Right cardiac atrium (tissue), 5 donors: ENCODE measurements at regions not wholly inside any gene's neighbourhood (a gene's known extent, or its start where the extent isn't known, plus 50 kb on each side); places are given as distances from the start of the nearest gene placed in this dataset.

ENCODE experiments used
- ATAC-seq, 2 donors: fragments of 200-7000 bp; cut with Tn5 transposase; one replicate each; pipeline versions ENCODE4 v1.8.0 to v1.9.1; 2020; ENCODE audit warnings: moderate library complexity in 2 of 2, mild to moderate bottlenecking in 1 of 2
- DNase-seq, 3 donors: peaks; one replicate each; pipeline ENCODE4 v3.0.0-alpha.2; 2020
- H3K27ac ChIP-seq: one replicate; pipeline ENCODE4 v1.5.1; 2013; ENCODE audit warnings: mild to moderate bottlenecking, low read length, control low read depth, moderate library complexity
- H3K27me3 ChIP-seq: one replicate; pipeline ENCODE4 v1.6.1; 2013; ENCODE audit not compliant: control insufficient read depth, insufficient read depth
- H3K4me1 ChIP-seq: one replicate; pipeline ENCODE4 v1.6.1; 2013; ENCODE audit warnings: low read length; ENCODE audit not compliant: control insufficient read depth, insufficient read depth
- H3K4me3 ChIP-seq: one replicate; pipeline ENCODE4 v1.5.1; 2013; ENCODE audit warnings: low read length, control low read depth
- H3K9me3 ChIP-seq: one replicate; pipeline ENCODE4 v1.6.1; 2013; ENCODE audit warnings: low read length; ENCODE audit not compliant: control insufficient read depth
- WGBS: extraction: QIAGEN DNeasy Blood & Tissue Kit; methylation state at CpG from one replicate; pipeline ENCODE4 v1.1.7; 2013; 5-methylcytosine and 5-hydroxymethylcytosine counted together
- intact Hi-C, 4 donors: fragments of 100-400 bp; cut with DNase I; formaldehyde crosslinking; loops; one replicate each; pipeline versions ENCODE4 v1.11.0 to v1.14.0; 2022 to 2023
- donor health status: healthy with polysubstance abuse.
- donor health status: DM: no; HTN: yes; CAD: no.
- donor health status: DM: no; HTN: no; CAD: no.
- donor health status: DM: no; HTN: yes; CAD: no; lungs with severe emphysema.
- donor health status: DM: yes; HTN: yes; CAD: no.

DNA sequence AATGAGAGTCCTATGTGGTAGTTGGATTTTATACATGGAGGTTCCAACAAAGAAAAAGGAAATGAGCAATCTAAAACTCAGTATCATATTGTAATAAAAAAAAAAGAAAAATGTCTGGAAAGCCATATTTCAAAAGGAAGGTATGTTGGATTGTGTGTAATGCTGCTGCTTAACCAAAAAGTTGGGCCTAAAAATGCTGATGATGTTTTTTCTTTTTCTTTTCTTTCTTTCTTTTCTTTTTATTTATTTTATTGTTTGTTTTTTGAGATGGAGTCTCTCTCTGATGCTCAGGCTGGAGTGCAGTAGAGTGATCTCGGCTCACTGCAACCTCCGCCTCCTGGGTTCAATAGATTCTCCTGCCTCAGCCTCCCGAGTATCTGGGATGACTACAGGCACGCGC, 1424.0 kb upstream of the CDH6 start:
- intact Hi-C loops = no loop called here
- Histone ChIP-seq H3K27ac (no peak overlapping the region), H3K4me1 (no peaks in the 10 kb centered on the region), H3K9me3 (no peaks in the 10 kb centered on the region), H3K27me3 (no peaks in the 10 kb centered on the region), H3K4me3 (no peak overlapping the region)
- ATAC-seq (no peak), DNase-seq (no peak)
- 90% methylated on average over 5 of the region's 5 CpGs for WGBS

DNA sequence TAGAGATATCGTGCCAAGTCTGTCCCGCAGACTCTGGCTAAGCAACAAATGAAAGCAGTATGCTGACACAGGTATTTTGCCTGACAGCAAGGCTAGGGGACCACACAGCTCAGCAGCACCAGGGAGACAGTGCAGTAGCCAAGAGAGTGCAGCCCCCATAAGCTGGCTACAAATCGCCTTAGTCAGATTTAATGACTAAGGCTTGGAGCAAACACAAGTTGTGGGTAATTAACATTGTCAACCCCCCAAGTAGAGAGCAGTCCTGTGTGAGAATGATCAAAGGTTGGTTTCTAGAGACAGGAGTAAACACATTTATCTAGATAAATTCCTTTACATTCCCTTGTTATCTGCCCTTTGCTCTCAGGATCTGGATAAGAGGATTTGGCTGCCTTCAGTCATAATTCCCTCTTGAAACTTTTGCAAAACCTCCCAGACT, 1434.5 kb upstream of the CDH6 start:
- H3K27ac ChIP-seq = no peak overlapping the region
- no peak overlapping the region for H3K4me3 ChIP-seq
- ATAC-seq (no peak), DNase-seq (no peak)
- no peaks in the 10 kb centered on the region for H3K9me3 ChIP-seq
- H3K27me3 ChIP-seq = no peaks in the 10 kb centered on the region
- WGBS = 39% methylated on average over 3 of the region's 3 CpGs
- intact Hi-C loops = no loop called here
- no peaks in the 10 kb centered on the region for H3K4me1 ChIP-seq

DNA sequence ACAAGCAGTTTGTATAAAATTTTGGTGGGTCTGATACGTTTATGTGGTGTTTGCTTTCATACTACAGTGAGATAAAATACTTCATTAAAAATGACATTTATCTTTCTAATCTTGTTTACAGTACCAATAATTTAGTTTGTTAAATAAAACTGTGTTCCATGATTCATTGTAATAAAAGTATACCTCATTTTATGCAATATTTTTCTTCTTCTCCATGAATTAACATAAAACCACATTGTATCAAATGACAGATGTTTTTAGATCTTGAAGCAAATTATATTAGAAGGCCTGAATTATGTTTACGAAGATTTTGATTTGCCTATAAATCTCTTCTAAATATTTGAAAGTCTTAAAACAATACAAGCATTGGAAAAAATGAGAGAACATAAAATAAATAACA, 1443.0 kb upstream of the CDH6 start:
- Histone ChIP-seq H3K27ac (no peak overlapping the region), H3K9me3 (no peaks in the 10 kb centered on the region), H3K4me1 (no peaks in the 10 kb centered on the region), H3K4me3 (no peak overlapping the region), H3K27me3 (no peaks in the 10 kb centered on the region)
- no peak for ATAC-seq
- intact Hi-C loops = no loop called here
- WGBS = 69% methylated on average over 2 of the region's 2 CpGs
- DNase-seq = no peak

DNA sequence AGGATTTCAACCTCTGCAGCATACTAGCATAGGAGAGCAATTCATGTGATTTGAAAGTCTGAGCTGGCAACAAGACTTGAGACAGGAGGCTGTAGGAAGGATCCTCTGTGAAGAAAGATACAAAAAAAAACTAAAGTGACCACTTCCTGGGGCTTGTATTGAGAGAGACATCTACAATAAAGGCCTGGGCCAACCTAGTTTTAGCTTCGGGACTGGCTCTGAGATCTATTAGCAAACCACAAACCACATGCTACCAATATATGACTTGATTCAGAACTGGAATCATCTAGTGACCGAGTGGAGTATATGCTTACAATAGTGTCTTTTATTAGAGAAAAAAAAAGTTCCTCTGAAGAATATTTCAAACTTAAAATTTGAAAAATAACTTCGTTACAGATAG, 1448.9 kb upstream of the CDH6 start:
- Histone ChIP-seq H3K9me3 (no peaks in the 10 kb centered on the region), H3K4me1 (no peaks in the 10 kb centered on the region), H3K4me3 (no peak overlapping the region), H3K27ac (no peak overlapping the region), H3K27me3 (no peaks in the 10 kb centered on the region)
- intact Hi-C loops = no loop called here
- DNase-seq (no peak), ATAC-seq (no peak)
- 69% methylated on average over 3 of the region's 3 CpGs for WGBS

DNA sequence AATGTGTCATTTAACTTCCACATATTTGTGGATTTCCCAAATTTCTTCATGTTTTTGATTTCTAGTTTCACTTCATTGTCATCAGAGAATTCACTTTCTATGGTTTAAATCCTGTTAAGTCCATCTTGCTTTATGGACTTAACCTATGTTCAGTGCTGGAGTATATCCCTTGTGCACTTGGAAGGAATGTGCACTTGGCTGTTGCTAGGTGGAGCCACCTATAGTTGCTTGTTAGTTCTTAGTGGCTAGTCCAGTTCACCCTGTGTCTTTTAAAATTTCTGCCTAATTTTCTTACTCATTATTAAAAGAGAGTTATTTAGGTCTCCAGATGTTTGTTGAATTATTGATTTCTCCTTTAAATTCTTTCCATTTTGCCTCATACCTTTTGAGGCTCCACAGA, 1472.5 kb upstream of the CDH6 start:
- no peak overlapping the region for H3K4me3 ChIP-seq
- ATAC-seq (no peak), DNase-seq (no peak)
- intact Hi-C loops = no loop called here
- peaks cover 2% of the 10 kb centered on the region for H3K9me3 ChIP-seq
- H3K27me3 ChIP-seq = no peaks in the 10 kb centered on the region
- H3K4me1 ChIP-seq = no peaks in the 10 kb centered on the region
- no peak overlapping the region for H3K27ac ChIP-seq

DNA sequence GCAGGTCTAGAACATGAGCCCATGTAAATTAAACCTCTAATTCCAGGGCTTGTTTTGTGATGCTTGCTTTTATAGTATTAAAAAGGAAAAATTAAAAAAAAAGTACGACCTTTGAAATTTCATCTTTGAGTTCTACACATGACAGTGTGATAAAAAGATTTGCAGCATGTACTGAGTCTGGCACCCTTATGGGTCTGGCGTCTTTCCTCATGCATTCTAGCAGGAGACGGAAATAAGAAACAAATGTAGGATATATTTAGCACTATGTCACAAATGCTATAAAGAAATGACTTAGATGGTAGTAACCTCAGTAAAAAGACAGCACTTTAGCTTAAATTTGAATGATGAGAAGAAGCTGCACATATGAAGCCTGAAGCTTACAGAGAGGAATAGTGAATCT, 1474.3 kb upstream of the CDH6 start:
- ATAC-seq (no peak), DNase-seq (no peak)
- Histone ChIP-seq H3K4me3 (no peak overlapping the region), H3K27ac (no peak overlapping the region), H3K27me3 (no peaks in the 10 kb centered on the region), H3K4me1 (no peaks in the 10 kb centered on the region), H3K9me3 (peaks cover 2% of the 10 kb centered on the region)
- intact Hi-C loops = no loop called here
- WGBS = 63% methylated on average over 3 of the region's 3 CpGs

DNA sequence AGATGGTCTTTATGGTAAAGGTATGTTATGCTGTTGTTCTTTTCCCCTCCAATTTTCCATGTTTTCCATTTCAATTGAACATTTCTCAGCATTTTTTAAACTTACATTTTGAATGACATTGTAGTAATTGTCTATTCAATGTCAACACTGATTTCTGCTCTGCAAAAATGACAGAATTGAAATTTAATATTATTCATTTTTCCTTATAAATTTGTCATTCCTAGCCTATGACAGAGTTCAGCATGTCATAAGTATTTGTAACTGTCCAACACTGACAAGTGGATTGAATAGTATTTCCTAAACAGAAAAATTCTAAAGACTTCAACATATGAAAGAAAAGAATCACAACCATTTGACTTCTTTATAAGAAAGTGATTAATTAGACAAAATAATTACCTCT, 1478.3 kb upstream of the CDH6 start:
- no peak overlapping the region for H3K27ac ChIP-seq
- H3K27me3 ChIP-seq = no peaks in the 10 kb centered on the region
- ATAC-seq = no peak
- no peak for DNase-seq
- no peaks in the 10 kb centered on the region for H3K4me1 ChIP-seq
- no peak overlapping the region for H3K4me3 ChIP-seq
- peaks cover 2% of the 10 kb centered on the region for H3K9me3 ChIP-seq
- intact Hi-C loops = no loop called here

DNA sequence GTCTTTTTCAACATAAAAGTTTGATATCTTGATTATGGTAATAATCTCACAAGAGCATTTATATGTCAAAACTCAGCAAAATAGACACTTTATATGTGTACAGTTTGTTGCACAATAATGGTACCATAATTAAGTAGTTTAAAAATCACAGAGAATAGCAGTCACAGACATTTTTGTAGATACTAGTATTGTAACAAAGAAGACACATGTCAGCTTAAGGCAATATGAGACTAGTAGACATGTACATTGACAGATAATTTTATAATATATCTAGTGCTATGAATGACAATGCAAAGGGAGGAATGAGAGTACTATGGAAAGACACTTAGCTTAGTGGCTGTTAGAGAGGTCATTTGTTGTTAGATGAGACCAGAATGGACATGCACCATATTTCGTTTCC, 1490.6 kb upstream of the CDH6 start:
- Histone ChIP-seq H3K4me1 (no peaks in the 10 kb centered on the region), H3K27me3 (no peaks in the 10 kb centered on the region), H3K9me3 (no peaks in the 10 kb centered on the region), H3K4me3 (no peak overlapping the region), H3K27ac (no peak overlapping the region)
- no peak for ATAC-seq
- intact Hi-C loops = no loop called here
- DNase-seq = no peak
- 74% methylated on average over 1 of the region's 1 CpG for WGBS

DNA sequence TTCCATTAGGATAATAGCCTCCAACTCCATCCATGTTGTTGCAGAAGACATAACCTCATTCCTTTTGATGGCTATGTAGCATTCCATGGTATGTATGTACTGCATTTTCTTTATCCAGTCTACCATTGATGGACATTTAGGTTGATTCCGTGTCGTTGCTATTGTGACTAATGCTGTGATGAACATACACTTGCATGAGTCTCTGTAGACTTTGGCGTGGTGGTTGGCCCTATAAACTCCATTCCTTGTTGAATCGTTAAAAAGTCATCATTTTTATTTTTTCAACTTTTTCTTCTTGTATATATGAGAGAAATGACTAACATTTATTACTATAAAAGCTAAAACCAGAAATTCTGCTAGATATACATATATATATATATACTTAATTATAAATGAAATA, 1491.9 kb upstream of the CDH6 start:
- WGBS = 84% methylated on average over 4 of the region's 4 CpGs
- no peak for ATAC-seq
- Histone ChIP-seq H3K27me3 (no peaks in the 10 kb centered on the region), H3K4me1 (no peaks in the 10 kb centered on the region), H3K27ac (no peak overlapping the region), H3K4me3 (no peak overlapping the region), H3K9me3 (no peaks in the 10 kb centered on the region)
- no peak for DNase-seq
- intact Hi-C loops = no loop called here

DNA sequence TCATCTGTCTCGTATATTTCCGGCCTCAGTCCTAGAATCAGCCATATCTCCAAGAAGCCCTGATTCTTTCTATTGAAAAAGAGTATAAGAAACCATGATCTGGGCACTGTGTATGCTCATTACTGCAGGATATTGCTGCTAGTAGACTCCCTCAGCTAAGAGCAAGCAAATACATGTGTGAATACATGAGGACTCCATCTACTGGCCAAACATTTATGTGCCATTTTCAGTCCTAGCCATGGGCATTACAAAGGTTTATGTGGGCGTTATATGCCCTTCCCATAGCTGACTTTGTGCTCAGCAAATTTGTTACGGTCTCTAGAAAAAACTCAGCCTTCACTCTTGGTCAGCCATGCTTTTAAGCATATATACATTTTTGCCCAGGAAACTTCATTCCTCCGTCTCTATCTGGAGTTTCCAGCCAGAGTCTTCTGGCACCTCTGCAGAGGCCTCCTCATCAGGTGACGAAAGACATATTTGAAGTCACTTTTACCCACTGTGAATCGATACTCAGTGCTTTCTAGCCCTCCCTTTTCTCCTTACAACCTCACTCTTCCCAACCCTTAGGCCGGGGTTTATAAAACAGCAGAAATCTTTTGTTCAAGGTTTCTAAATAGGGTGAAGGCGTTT, 1495.6 kb upstream of the CDH6 start:
- Histone ChIP-seq H3K4me1 (no peaks in the 10 kb centered on the region), H3K27me3 (no peaks in the 10 kb centered on the region), H3K4me3 (no peak overlapping the region), H3K9me3 (no peaks in the 10 kb centered on the region), H3K27ac (no peak overlapping the region)
- DNase-seq (no peak), ATAC-seq (no peak)
- WGBS = 40% methylated on average over 9 of the region's 9 CpGs
- intact Hi-C loops = no loop called here

DNA sequence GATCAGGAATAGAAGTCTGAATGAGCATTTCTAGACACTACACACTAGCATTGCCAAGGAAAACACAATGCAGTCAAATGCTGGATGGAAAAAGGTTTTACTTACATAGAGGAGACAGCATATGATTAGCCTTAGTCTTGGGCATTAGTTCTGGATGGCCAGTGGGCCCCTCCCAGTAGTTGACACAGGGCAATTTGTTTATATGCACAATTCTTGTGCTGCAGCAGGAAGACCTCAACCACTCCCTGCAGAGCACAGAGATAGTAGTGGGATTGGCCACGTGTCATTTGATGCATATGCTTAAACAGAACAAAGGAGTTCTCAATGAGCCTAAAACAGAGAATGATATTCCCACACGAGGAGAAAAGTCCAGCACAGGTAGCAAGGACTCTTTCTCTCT, 1496.2 kb upstream of the CDH6 start:
- 44% methylated on average over 2 of the region's 2 CpGs for WGBS
- H3K4me1 ChIP-seq = no peaks in the 10 kb centered on the region
- no peaks in the 10 kb centered on the region for H3K27me3 ChIP-seq
- H3K4me3 ChIP-seq = no peak overlapping the region
- ATAC-seq (no peak), DNase-seq (no peak)
- H3K27ac ChIP-seq = no peak overlapping the region
- intact Hi-C loops = no loop called here
- no peaks in the 10 kb centered on the region for H3K9me3 ChIP-seq

DNA sequence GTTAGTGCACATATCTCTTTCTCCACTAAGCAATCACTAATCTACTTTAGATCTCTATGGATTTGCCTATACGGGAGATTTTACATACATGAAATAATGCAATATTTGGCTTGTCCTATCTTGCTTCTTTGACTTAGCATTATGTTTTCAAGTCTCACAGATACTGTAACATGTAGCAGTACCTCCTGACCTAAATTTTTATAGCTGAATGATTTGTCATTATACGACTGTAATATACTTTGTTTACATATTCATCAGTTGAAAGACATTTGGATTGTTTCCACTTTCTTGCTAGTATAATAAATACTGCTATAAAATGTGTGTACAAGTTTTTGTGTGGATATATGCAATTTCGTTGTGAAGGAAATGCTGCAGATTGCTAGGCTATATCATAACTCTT, 1520.8 kb upstream of the CDH6 start:
- no peaks in the 10 kb centered on the region for H3K4me1 ChIP-seq
- H3K4me3 ChIP-seq = no peak overlapping the region
- DNase-seq = no peak
- WGBS = 31% methylated on average over 3 of the region's 3 CpGs
- ATAC-seq = no peak
- no peak overlapping the region for H3K27ac ChIP-seq
- no peaks in the 10 kb centered on the region for H3K27me3 ChIP-seq
- intact Hi-C loops = no loop called here
- no peaks in the 10 kb centered on the region for H3K9me3 ChIP-seq
